ENCODE measurements at regions not wholly inside any gene's neighbourhood (a gene's known extent, or its start where the extent isn't known, plus 50 kb on each side); places are given as distances from the start of the nearest gene placed in this dataset.

DNA sequence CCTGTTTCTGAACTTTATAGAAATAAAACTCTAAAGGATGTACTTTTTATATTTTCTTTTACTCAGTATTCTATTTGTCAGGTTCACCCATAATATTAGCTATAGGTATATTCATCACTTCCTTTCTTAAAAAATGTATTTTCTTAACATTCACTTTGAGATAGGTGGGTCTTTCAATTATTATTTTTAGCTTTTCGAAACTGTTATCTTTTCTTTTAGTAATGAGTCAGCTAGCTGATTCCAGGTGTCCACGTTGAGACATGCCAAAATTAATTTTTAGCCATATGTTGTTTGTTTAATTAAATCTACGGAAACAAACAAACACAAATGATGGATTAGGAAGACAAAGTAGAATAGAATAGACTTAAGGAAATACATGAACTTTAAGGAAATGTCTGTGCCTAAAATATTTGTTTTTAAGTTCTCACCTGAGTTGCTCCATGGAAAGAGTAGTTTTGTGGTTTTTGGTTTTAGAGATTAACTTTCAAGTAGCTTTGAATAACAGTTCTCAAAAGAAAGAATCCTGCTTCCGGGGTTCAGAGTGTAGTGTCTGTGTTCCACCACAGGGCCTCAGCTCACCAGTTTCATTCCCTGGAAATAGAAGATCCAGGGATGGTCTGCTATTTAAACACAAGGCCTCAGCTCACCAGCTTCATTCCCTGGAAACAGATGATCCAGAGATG, 435.0 kb downstream of the HAO1 start:
- no peak overlapping the region for H3K4me3 ChIP-seq (ENCODE audit: low read depth, low read length)
- DNase-seq (ENCODE audit: low read depth) = no peak
- TF ChIP-seq, protein P1, sequence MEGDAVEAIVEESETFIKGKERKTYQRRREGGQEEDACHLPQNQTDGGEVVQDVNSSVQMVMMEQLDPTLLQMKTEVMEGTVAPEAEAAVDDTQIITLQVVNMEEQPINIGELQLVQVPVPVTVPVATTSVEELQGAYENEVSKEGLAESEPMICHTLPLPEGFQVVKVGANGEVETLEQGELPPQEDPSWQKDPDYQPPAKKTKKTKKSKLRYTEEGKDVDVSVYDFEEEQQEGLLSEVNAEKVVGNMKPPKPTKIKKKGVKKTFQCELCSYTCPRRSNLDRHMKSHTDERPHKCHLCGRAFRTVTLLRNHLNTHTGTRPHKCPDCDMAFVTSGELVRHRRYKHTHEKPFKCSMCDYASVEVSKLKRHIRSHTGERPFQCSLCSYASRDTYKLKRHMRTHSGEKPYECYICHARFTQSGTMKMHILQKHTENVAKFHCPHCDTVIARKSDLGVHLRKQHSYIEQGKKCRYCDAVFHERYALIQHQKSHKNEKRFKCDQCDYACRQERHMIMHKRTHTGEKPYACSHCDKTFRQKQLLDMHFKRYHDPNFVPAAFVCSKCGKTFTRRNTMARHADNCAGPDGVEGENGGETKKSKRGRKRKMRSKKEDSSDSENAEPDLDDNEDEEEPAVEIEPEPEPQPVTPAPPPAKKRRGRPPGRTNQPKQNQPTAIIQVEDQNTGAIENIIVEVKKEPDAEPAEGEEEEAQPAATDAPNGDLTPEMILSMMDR (IDR thresholded peaks at IDR 0.05; ENCODE audit: insufficient read depth, low read depth, low read length) = no peak

DNA sequence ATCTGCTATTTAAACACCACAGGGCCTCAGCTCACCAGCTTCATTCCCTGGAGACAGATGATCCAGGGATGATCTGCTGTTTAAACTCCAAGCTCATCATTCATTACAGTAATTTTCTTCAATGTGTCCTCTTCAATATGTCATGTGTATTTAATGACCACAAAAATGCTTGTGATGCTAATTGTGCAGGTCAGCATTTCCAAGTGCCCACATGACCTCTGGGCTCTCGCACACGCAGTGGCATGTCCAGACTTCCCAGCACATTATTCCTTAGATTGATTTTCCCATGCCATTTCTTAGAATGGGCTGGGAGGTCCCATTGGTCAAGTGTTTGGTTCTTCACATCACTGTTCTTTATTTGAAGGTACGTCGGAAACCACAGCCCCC, 434.4 kb downstream of the HAO1 start:
- no peak for DNase-seq (ENCODE audit: low read depth)
- TF ChIP-seq, protein P1 (IDR thresholded peaks at IDR 0.05; ENCODE audit: insufficient read depth, low read depth, low read length) = no peak
- no peak overlapping the region for H3K4me3 ChIP-seq (ENCODE audit: low read depth, low read length)

DNA sequence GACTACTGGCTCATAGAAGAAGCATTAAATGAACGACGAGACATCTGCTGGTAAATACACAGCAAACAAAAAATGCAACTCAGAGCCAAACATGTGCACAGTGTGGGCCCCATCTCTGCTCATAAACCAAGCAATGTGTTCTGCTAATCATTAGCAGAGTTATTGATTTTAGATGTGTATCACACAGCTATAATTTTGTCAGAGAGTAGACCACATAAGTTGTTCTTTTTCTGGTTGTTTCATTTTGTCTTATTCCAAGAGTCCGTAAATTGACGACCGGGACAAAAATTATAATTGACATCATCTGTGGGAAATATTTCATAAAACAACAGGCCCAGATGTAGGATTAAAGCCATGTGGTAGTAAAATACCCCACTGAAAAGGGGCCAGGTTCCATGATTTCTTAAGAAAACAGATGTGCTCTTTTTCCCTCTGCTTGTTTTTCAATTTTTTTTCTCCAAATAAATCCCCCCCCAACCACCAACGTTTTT, 423.6 kb downstream of the HAO1 start:
- peak; percentile 50 for DNase-seq (ENCODE audit: low read depth)
- TF ChIP-seq, protein P1 (IDR thresholded peaks at IDR 0.05; ENCODE audit: insufficient read depth, low read depth, low read length) = no peak

DNA sequence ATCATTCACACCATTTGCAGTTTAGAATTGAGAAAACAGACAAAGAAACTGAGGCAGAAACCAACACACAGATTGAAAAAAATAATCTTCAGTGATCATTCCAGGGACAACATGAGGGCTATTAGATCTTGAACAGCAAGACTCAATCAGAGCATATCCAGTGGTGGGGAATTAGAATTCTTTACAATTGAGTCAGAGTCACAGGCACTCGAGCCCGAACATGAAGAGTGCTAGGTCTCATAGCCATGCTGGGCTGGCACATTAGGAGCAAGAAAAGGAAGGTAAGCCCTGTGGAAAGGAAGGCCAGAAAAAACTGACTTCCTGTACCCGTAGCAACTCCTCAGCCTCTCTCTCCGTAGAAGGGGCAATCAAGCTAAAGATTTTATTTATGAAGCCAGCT, 419.9 kb downstream of the HAO1 start:
- TF ChIP-seq, protein P1 (IDR thresholded peaks at IDR 0.05; ENCODE audit: insufficient read depth, low read depth, low read length) = no peak
- H3K4me3 ChIP-seq (ENCODE audit: low read depth, low read length) = no peak overlapping the region
- no peak for DNase-seq (ENCODE audit: low read depth)

More for the DNA sequence above, 423.6 kb downstream of the HAO1 start:
- no peak overlapping the region for H3K4me3 ChIP-seq (ENCODE audit: low read depth, low read length)

DNA sequence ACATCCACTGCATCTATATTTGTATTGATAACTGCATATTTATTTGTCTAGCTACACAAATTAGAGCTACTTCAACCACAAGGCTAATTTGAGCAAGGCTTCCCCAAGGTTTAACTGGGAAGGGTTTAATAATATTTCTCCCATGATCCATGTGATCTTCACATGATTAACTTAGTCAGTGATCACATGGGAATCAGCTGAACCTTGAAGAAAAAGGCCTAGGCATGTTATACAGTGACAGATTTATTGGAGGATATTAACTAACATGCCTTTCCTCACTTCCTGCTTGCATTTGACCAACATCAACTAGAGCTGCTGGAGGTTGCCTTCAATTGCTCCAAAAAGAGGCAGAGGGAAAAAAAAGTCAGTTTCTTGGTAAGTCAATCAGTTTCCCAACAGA, 417.0 kb downstream of the HAO1 start:
- no peak overlapping the region for H3K4me3 ChIP-seq (ENCODE audit: low read depth, low read length)
- peak; percentile 21 for DNase-seq (ENCODE audit: low read depth)
- TF ChIP-seq, protein P1 (IDR thresholded peaks at IDR 0.05; ENCODE audit: insufficient read depth, low read depth, low read length) = no peak

DNA sequence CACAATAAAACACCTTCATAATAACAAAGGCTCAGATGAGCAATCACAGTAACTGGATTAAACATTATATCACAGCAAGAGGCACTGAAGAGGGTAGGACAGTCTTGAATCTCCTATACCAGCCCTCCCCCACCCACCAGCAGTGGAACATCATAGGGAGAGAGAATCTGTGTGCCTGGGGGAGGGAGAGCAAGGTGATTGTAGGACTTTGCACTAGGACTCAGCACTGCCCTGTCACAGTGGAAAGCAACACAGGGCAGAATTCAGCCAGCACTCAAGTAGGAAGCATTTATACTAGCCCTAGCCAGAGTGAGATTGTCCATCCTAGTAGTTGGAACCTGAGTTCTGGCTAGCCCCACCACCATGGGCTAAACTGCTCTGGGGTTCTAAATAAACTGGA, 400.2 kb downstream of the HAO1 start:
- TF ChIP-seq, protein P1 (IDR thresholded peaks at IDR 0.05; ENCODE audit: insufficient read depth, low read depth, low read length) = no peak
- DNase-seq (ENCODE audit: low read depth) = no peak
- no peak overlapping the region for H3K4me3 ChIP-seq (ENCODE audit: low read depth, low read length)

DNA sequence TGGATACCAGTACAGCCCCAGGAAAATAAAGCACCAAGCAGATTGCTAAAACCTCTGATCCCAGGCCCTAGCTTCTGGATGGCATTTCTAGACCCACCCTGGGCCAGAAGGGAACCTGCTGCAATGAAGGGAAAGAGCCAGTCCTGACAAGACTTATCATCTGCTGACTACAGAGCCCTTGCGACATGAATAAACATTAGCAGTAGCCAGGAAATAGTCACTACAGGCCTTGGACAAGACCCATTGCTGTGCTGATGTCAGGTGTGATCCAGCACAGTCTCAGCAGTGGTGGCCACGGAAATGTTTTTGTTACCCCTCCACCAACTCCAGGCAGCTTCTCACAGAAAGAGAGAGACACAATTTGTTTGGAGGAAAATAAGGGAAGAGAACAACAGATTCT, 399.3 kb downstream of the HAO1 start:
- TF ChIP-seq, protein P1 (IDR thresholded peaks at IDR 0.05; ENCODE audit: insufficient read depth, low read depth, low read length) = no peak
- H3K4me3 ChIP-seq (ENCODE audit: low read depth, low read length) = no peak overlapping the region
- peak; percentile 10 for DNase-seq (ENCODE audit: low read depth)
